SJSA1 (cell line): ENCODE measurements at regions not wholly inside any gene's neighbourhood (a gene's known extent, or its start where the extent isn't known, plus 50 kb on each side); places are given as distances from the start of the nearest gene placed in this dataset.

Experiments used
- DNase-seq, 2 experiments: peaks; one replicate each; pipeline ENCODE4 v3.0.0-alpha.2; 2015 to 2020; ENCODE audit warnings: low spot score in 2 of 2, low read depth in 1 of 2
- H3K27ac ChIP-seq: fragments of 250-450 bp; sonication (Bioruptor Pico); 2 replicates; pipeline ENCODE4 v1.5.1; 2020; ENCODE audit warnings: mild to moderate bottlenecking, moderate library complexity
- H3K27me3 ChIP-seq: fragments of 250-450 bp; sonication (Bioruptor Pico); replicated peaks from 2 replicates; pipeline ENCODE4 v1.5.1; 2020; ENCODE audit warnings: mild to moderate bottlenecking, moderate library complexity
- H3K36me3 ChIP-seq: fragments of 250-450 bp; sonication (Bioruptor Pico); 2 replicates; pipeline ENCODE4 v1.5.1; 2020; ENCODE audit warnings: mild to moderate bottlenecking
- H3K4me1 ChIP-seq: fragments of 250-450 bp; sonication (Bioruptor Pico); replicated peaks from 2 replicates; pipeline ENCODE4 v1.6.1; 2021; ENCODE audit warnings: mild to moderate bottlenecking
- H3K4me3 ChIP-seq: fragments of 250-450 bp; sonication (Bioruptor Pico); 2 replicates; pipeline ENCODE4 v1.5.1; 2020; ENCODE audit warnings: mild to moderate bottlenecking
- H3K9me3 ChIP-seq: fragments of 250-450 bp; sonication (Bioruptor Pico); replicated peaks from 2 replicates; pipeline ENCODE4 v1.5.1; 2020; ENCODE audit warnings: mild to moderate bottlenecking

DNA sequence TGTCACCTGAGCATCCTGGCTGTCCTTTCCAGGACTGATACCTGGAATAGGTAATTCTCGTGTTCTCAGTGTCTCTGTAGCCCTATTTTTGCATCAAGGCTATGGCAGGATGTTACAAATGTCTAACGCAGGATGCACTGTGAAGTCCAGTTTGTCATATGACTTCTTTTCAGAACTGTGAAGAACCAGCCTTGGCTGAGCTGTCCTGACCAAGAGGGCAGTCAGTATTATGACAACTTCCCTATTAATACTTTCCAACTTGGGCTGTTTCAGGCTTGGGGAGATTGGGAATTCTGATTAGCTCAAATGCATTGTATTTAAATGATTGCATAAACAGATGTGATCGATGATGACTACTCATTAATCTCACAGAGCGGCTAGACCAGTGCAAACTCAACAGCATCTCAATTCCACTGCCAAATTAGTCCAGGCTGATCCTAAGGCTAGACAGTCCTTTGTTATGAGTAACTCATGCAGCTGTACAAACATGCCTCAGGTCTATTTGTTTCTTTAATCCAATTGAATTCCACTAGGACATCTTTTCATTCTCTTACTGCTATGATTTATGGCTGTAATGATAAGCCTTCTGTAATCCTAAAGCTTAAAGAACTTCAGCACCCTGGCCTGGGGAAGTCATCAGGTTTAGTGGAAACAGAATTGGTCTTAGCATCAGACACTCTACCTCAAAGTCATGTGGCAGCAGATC, 331.6 kb downstream of the KCNS3 start:
- Histone ChIP-seq H3K27me3 (no peaks in the 10 kb centered on the region), H3K36me3 (no peaks in the 10 kb centered on the region), H3K4me1 (peaks cover 11% of the 10 kb centered on the region), H3K4me3 (no peak overlapping the region), H3K9me3 (no peaks in the 10 kb centered on the region), H3K27ac (no peak overlapping the region)
- peak in 1 of 2 experiments; percentile 37 for DNase-seq

- no peaks in the 10 kb centered on the region for H3K27me3 ChIP-seq
- H3K27ac ChIP-seq, result no peak overlapping the region
- H3K4me3 ChIP-seq, result no peak overlapping the region
- no peak for DNase-seq
- H3K36me3 ChIP-seq, result no peaks in the 10 kb centered on the region
- H3K4me1 ChIP-seq, result peaks cover 11% of the 10 kb centered on the region
- no peaks in the 10 kb centered on the region for H3K9me3 ChIP-seq
Observed at GRCh38 chr2:18208956-18209355, 330.5 kb downstream of the KCNS3 start.

- H3K27me3 ChIP-seq, result no peaks in the 10 kb centered on the region
- H3K4me3 ChIP-seq, result no peak overlapping the region
- H3K36me3 ChIP-seq, result no peaks in the 10 kb centered on the region
- H3K4me1 ChIP-seq, result no peaks in the 10 kb centered on the region
- no peak for DNase-seq
- no peaks in the 10 kb centered on the region for H3K9me3 ChIP-seq
- H3K27ac ChIP-seq, result no peak overlapping the region
Observed at GRCh38 chr2:18200771-18201170, 322.3 kb downstream of the KCNS3 start.

DNA sequence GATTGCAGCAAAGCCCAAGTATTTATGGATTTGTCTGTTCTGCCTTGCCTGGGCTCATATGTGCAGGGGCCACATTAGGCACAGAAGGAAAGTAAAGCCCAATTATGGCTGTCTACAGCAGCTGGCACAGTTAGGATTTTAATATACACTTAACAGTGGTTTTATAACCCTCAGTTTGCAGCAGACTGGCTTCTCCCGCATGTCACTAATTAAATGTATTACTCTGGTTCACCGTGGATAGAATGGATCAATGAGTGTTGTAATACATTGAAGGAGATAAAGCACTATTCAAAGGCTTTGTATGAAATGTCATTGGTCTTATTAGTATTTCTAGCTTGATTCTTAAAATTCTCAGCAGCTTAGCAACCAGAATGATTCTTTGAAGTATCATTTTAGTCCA, 320.2 kb downstream of the KCNS3 start:
- Histone ChIP-seq H3K4me3 (no peak overlapping the region), H3K36me3 (no peaks in the 10 kb centered on the region), H3K27me3 (no peaks in the 10 kb centered on the region), H3K4me1 (no peaks in the 10 kb centered on the region), H3K27ac (no peak overlapping the region), H3K9me3 (no peaks in the 10 kb centered on the region)
- no peak for DNase-seq

- DNase-seq, result no peak
- Histone ChIP-seq H3K36me3 (no peaks in the 10 kb centered on the region), H3K4me1 (no peaks in the 10 kb centered on the region), H3K9me3 (no peaks in the 10 kb centered on the region), H3K27me3 (no peaks in the 10 kb centered on the region), H3K27ac (no peak overlapping the region), H3K4me3 (no peak overlapping the region)
Observed at GRCh38 chr2:18194161-18194560, 315.7 kb downstream of the KCNS3 start.

GRCh38 chr2:18186816-18187613, 308.5 kb downstream of the KCNS3 start:
- no peaks in the 10 kb centered on the region for H3K9me3 ChIP-seq
- H3K4me3 ChIP-seq, result no peak overlapping the region
- H3K4me1 ChIP-seq, result no peaks in the 10 kb centered on the region
- H3K27ac ChIP-seq, result no peak overlapping the region
- no peaks in the 10 kb centered on the region for H3K27me3 ChIP-seq
- H3K36me3 ChIP-seq, result no peaks in the 10 kb centered on the region
- DNase-seq, result no peak

GRCh38 chr2:18182861-18183260, 304.4 kb downstream of the KCNS3 start:
- Histone ChIP-seq H3K4me1 (no peaks in the 10 kb centered on the region), H3K27ac (no peak overlapping the region), H3K36me3 (no peaks in the 10 kb centered on the region), H3K27me3 (no peaks in the 10 kb centered on the region), H3K9me3 (no peaks in the 10 kb centered on the region), H3K4me3 (no peak overlapping the region)
- no peak for DNase-seq

DNA sequence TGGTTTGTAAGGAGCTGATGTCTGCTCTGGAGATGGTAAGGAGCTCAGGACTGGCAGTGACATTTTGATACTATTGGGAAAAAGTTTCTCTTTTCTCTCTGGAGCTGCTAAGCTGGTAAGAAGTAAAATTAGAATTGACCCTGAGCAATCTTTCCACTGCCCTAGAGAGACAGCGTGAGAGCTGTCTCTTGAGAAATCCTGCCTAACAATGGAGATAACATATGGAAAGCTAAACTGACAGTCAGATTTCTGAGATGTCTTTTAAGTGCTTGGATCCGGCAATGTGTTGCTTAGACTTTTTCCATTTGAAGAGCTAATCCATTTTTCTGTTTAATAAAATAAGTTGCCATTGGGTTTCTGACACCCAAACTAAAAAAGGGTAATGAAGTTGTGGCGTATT, 302.4 kb downstream of the KCNS3 start:
- DNase-seq, result no peak
- Histone ChIP-seq H3K36me3 (no peaks in the 10 kb centered on the region), H3K27ac (no peak overlapping the region), H3K4me3 (no peak overlapping the region), H3K4me1 (no peaks in the 10 kb centered on the region), H3K9me3 (no peaks in the 10 kb centered on the region), H3K27me3 (no peaks in the 10 kb centered on the region)

DNA sequence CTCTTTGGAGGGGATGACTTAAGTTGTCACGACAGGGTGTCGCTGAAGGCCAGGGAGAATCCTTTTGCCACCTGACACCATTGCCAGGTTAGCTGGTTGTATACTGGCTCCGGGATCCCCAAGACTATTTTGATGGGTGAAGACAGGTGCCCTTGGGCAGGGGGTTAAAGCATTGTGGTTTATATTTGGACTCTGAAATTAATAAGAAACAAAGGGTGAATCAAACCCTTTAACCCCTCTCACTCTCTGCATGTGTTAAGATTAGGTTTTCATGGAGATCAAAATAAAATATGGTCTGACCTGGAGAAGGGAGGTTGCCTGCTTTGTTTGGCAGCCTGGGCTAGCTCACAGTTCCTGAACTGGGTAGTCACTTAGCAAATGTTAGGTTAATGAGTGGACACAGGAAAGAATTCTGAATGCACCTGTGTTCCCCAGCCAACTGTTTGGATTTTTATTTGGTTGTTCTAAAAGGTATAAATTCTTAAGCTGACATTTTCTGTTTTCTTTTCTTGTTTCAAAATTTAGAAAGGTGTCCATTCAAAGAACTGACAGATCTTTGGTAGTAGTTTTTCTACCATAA, 301.7 kb downstream of the KCNS3 start:
- DNase-seq, result no peak
- H3K27ac ChIP-seq, result no peak overlapping the region
- no peaks in the 10 kb centered on the region for H3K27me3 ChIP-seq
- no peaks in the 10 kb centered on the region for H3K36me3 ChIP-seq
- H3K4me3 ChIP-seq, result no peak overlapping the region
- no peaks in the 10 kb centered on the region for H3K9me3 ChIP-seq
- no peaks in the 10 kb centered on the region for H3K4me1 ChIP-seq

DNA sequence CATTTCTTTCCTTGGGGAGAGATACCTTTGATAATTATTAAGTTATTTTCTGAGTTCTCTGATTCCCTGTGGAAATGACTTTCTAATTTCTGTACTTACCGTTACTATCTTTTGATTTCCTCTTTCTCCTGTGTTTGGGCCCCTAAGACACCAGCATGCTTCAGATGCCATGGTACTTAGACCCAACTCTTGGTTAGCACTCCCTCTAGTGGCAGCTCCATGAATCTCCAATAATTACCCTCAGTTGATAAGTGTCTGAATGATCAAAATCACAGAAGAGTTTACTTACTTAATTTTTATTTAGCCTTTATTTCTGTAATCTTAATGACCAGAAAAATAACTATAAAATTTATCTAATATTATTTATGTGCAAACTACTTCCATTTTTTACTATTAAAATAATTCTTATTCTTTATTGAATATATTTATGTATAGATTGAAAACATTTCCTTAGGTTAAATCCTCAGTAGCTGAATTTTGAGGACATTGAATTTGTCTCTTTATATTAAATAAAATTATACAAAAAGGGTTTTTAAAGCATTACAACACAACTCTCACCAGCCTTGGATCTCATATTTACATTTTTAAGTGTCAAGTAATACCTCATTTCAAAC, 300.4 kb downstream of the KCNS3 start:
- no peaks in the 10 kb centered on the region for H3K9me3 ChIP-seq
- H3K4me1 ChIP-seq, result no peaks in the 10 kb centered on the region
- H3K27ac ChIP-seq, result no peak overlapping the region
- H3K27me3 ChIP-seq, result no peaks in the 10 kb centered on the region
- DNase-seq, result peak in 1 of 2 experiments; percentile 24
- no peak overlapping the region for H3K4me3 ChIP-seq
- no peaks in the 10 kb centered on the region for H3K36me3 ChIP-seq

DNA sequence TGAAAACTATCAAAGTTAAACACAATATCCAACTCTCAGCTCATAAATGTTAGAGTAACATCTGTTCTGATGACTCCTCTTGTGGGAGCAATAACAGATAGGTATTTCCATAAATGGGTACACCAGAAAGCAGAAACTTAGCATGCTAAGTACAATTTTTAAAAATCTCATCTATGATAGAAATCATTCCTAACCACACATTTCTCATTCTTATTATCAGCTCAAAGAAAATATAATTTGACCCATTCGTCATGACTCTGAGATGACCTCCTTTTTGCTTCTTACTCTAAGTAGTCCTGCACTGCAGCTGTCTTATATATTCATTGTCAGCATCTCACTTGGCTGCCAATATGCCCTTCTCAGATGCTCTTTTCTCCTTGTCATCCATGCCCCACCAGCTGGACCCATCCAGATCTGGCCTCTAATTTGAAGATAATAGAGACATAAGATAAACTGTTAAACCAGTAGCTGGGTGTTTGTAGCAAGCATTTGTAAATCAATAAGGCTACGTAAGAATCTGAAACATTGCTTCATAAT, 298.3 kb downstream of the KCNS3 start:
- H3K27ac ChIP-seq, result no peak overlapping the region
- DNase-seq, result no peak

DNA sequence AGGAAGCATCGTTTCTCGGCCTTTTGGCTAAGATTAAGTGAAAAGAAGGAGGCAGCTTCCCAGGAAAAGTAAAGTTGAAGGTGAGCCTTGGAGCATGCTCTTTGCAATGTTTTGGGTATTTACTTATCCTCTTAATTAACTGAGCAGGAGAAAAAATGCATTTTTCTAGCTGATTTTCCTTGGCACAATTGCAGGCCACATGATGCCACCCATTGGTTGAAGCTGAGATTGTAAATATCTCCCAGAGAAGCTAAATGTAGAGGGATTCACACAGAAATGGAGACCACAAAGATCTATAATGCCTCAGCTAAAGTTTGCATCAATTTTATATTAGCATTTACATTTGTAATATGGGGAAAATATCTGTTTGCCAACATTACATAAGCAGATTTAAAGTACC, 294.1 kb downstream of the KCNS3 start:
- Histone ChIP-seq H3K27me3 (no peaks in the 10 kb centered on the region), H3K4me3 (no peak overlapping the region), H3K36me3 (no peaks in the 10 kb centered on the region), H3K9me3 (no peaks in the 10 kb centered on the region), H3K27ac (no peak overlapping the region), H3K4me1 (peaks cover 25% of the 10 kb centered on the region)
- DNase-seq, result no peak

More for the DNA sequence above, 298.3 kb downstream of the KCNS3 start:
- H3K9me3 ChIP-seq, result no peaks in the 10 kb centered on the region
- H3K27me3 ChIP-seq, result no peaks in the 10 kb centered on the region
- no peak overlapping the region for H3K4me3 ChIP-seq
- H3K4me1 ChIP-seq, result no peaks in the 10 kb centered on the region
- no peaks in the 10 kb centered on the region for H3K36me3 ChIP-seq

GRCh38 chr2:18171191-18172139, 293.0 kb downstream of the KCNS3 start:
- Histone ChIP-seq H3K4me3 (no peak overlapping the region), H3K27ac (no peak overlapping the region), H3K27me3 (no peaks in the 10 kb centered on the region), H3K36me3 (no peaks in the 10 kb centered on the region), H3K9me3 (no peaks in the 10 kb centered on the region), H3K4me1 (peaks cover 27% of the 10 kb centered on the region)
- DNase-seq, result no peak
